GM12891 (cell line): ENCODE measurements at regions not wholly inside any gene's neighbourhood (a gene's known extent, or its start where the extent isn't known, plus 50 kb on each side); places are given as distances from the start of the nearest gene placed in this dataset.
"Not testable (repeated sequence)": the region's sequence is repeated elsewhere in the genome, so short reads cannot be mapped to it uniquely, and the experiment has no call there.

ENCODE experiments used
- DNase-seq: peaks from one replicate; pipeline ENCODE4 v3.0.0; 2011; ENCODE audit warnings: low spot score; ENCODE audit not compliant: insufficient read length
- FAIRE-seq: peaks from 2 replicates; lab custom pipeline; 2011; peaks lifted over from hg19 to GRCh38; lab: Jason Lieb, UNC
- PAX5 ChIP-seq: IDR thresholded peaks from 2 replicates; pipeline ENCODE4 v1.6.1; 2011; ENCODE audit warnings: low read length, moderate library complexity, mild to moderate bottlenecking; ENCODE audit not compliant: insufficient read depth, severe bottlenecking
- POLR2A ChIP-seq: IDR thresholded peaks from 2 replicates; pipeline ENCODE4 v1.6.1; 2011; ENCODE audit warnings: low read depth, low read length, control low read depth
- POLR2AphosphoS5 ChIP-seq: IDR thresholded peaks from 2 replicates; pipeline ENCODE4 v1.6.1; 2011; ENCODE audit warnings: low read depth, low read length, control low read depth
- POU2F2 ChIP-seq: IDR thresholded peaks from 2 replicates; pipeline ENCODE4 v1.6.1; 2011; ENCODE audit warnings: low read depth, mild to moderate bottlenecking, control low read depth, low read length, moderate library complexity
- SPI1 ChIP-seq: IDR thresholded peaks from 2 replicates; pipeline ENCODE4 v1.6.1; 2011; ENCODE audit warnings: low read depth, low read length, control low read depth
- TAF1 ChIP-seq: IDR thresholded peaks from 2 replicates; pipeline ENCODE4 v1.6.1; 2011; ENCODE audit warnings: low read depth, low read length, control low read depth

- not testable (repeated sequence) for FAIRE-seq, DNase-seq
Observed at GRCh38 chr3:75394562-75395360, 269.4 kb upstream of the FRG2C start.

- TF ChIP-seq POLR2A = no peak
- no peak for TF ChIP-seq POU2F2
- no peak for TF ChIP-seq SPI1
- TF ChIP-seq POLR2AphosphoS5 = no peak
- TF ChIP-seq PAX5 = no peak
- TF ChIP-seq TAF1 = no peak
- no peak for DNase-seq
- FAIRE-seq = no peak
Observed at GRCh38 chr3:75395580-75396315, 268.4 kb upstream of the FRG2C start.

- FAIRE-seq = no peak
- no peak for DNase-seq
- no peak for TF ChIP-seq POLR2AphosphoS5
- TF ChIP-seq POLR2A = no peak
- TF ChIP-seq PAX5 = no peak
- no peak for TF ChIP-seq SPI1
- TF ChIP-seq TAF1 = no peak
- no peak for TF ChIP-seq POU2F2
Observed at GRCh38 chr3:75396316-75396802, 267.8 kb upstream of the FRG2C start.

GRCh38 chr3:75397486-75397885, 266.6 kb upstream of the FRG2C start:
- DNase-seq, FAIRE-seq: not testable (repeated sequence)

GRCh38 chr3:75422101-75422945, 241.8 kb upstream of the FRG2C start:
- FAIRE-seq, DNase-seq: not testable (repeated sequence)

GRCh38 chr3:75425379-75425778, 238.7 kb upstream of the FRG2C start:
- not testable (repeated sequence) for DNase-seq, FAIRE-seq

- DNase-seq, FAIRE-seq: not testable (repeated sequence)
Observed at GRCh38 chr3:75427486-75427885, 236.6 kb upstream of the FRG2C start.

GRCh38 chr3:75427906-75428305, 236.2 kb upstream of the FRG2C start:
- FAIRE-seq, DNase-seq: not testable (repeated sequence)

GRCh38 chr3:75429561-75430220, 234.4 kb upstream of the FRG2C start:
- FAIRE-seq, DNase-seq: not testable (repeated sequence)

GRCh38 chr3:75430406-75430805, 233.7 kb upstream of the FRG2C start:
- FAIRE-seq, DNase-seq: not testable (repeated sequence)

GRCh38 chr3:75431120-75431519, 233.0 kb upstream of the FRG2C start:
- not testable (repeated sequence) for DNase-seq, FAIRE-seq

- not testable (repeated sequence) for FAIRE-seq
Observed at GRCh38 chr3:75432466-75432865, 231.7 kb upstream of the FRG2C start.

GRCh38 chr3:75432885-75433284, 231.2 kb upstream of the FRG2C start:
- not testable (repeated sequence) for FAIRE-seq, DNase-seq

More at GRCh38 chr3:75432466-75432865, 231.7 kb upstream of the FRG2C start:
- not testable (repeated sequence) for DNase-seq

- not testable (repeated sequence) for DNase-seq, FAIRE-seq
Observed at GRCh38 chr3:75433295-75433694, 230.8 kb upstream of the FRG2C start.

- DNase-seq = not testable (repeated sequence)
Observed at GRCh38 chr3:75434276-75434912, 229.7 kb upstream of the FRG2C start.

More at GRCh38 chr3:75434276-75434912, 229.7 kb upstream of the FRG2C start:
- FAIRE-seq = not testable (repeated sequence)
